ENCODE measurements at regions not wholly inside any gene's neighbourhood (a gene's known extent, or its start where the extent isn't known, plus 50 kb on each side); places are given as distances from the start of the nearest gene placed in this dataset.

DNA sequence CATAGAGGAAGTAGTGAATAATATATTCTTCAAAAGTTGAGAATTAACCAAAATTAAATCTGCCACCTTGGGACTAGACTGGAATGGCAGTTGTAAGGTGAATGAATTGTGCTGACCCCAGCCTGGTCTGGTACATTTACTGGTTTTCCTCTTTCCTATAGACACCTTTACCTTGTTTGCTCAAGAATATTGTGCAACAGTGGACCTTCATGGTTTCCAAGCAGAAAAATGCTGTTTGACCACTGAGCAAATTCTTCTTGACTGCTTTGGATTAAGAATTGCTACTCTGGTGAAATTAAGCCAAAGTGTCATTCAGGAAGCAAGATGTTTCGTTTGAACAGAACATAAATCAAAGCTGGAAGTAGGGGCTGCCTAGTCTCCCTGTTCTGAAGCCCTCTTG, 156.6 kb upstream of the TAB2 start:
- TF ChIP-seq, protein P1, sequence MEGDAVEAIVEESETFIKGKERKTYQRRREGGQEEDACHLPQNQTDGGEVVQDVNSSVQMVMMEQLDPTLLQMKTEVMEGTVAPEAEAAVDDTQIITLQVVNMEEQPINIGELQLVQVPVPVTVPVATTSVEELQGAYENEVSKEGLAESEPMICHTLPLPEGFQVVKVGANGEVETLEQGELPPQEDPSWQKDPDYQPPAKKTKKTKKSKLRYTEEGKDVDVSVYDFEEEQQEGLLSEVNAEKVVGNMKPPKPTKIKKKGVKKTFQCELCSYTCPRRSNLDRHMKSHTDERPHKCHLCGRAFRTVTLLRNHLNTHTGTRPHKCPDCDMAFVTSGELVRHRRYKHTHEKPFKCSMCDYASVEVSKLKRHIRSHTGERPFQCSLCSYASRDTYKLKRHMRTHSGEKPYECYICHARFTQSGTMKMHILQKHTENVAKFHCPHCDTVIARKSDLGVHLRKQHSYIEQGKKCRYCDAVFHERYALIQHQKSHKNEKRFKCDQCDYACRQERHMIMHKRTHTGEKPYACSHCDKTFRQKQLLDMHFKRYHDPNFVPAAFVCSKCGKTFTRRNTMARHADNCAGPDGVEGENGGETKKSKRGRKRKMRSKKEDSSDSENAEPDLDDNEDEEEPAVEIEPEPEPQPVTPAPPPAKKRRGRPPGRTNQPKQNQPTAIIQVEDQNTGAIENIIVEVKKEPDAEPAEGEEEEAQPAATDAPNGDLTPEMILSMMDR (conservative IDR thresholded peaks at IDR 0.05; ENCODE audit: low read length): no peak
- TF ChIP-seq EZH2phosphoT487 (IDR thresholded peaks at IDR 0.05; ENCODE audit: borderline replicate concordance, low read depth, low read length): no peak

Measured in OCI-LY7 (cell line).